K562 (cell line): ENCODE measurements at regions not wholly inside any gene's neighbourhood (a gene's known extent, or its start where the extent isn't known, plus 50 kb on each side); places are given as distances from the start of the nearest gene placed in this dataset.

Experiments
- BDP1 ChIP-seq: IDR thresholded peaks from 3 replicates; pipeline ENCODE4 v1.6.1; 2011; ENCODE audit not compliant: insufficient read length, insufficient read depth
- CC2D1A ChIP-seq: fragments of 450-650 bp; IDR thresholded peaks from 2 replicates; pipeline ENCODE4 v1.6.1; 2017; ENCODE audit warnings: mild to moderate bottlenecking
- CCNT2 ChIP-seq: IDR thresholded peaks from 2 replicates; pipeline ENCODE4 v1.6.1; 2011; ENCODE audit warnings: borderline replicate concordance, low read depth, mild to moderate bottlenecking, moderate library complexity, mixed read lengths, low read length; ENCODE audit not compliant: insufficient read length; ENCODE audit errors: extremely low read depth
- CEBPB ChIP-seq: fragments of 450-650 bp; IDR thresholded peaks from 2 replicates; pipeline ENCODE4 v1.6.1; 2016; ENCODE audit warnings: missing genetic modification characterization, missing compliant biosample characterization
- FOXJ3 ChIP-seq: sonication (generic); formaldehyde crosslinking; IDR thresholded peaks from 2 replicates; pipeline ENCODE4 v1.4.0; 2020; ENCODE audit warnings: mild to moderate bottlenecking, missing genetic modification reagents
- FUS ChIP-seq: fragments of 200-400 bp; formaldehyde crosslinking; optimal IDR thresholded peaks from 2 replicates; pipeline ENCODE3; 2017; ENCODE audit warnings: low read depth, low read length
- GATA2 ChIP-seq: sonication (generic); formaldehyde crosslinking; IDR thresholded peaks from 2 replicates; pipeline ENCODE4 v1.4.0; 2020; ENCODE audit warnings: mild to moderate bottlenecking, missing genetic modification reagents
- HDAC8 ChIP-seq: fragments of 450-650 bp; IDR thresholded peaks from 2 replicates; pipeline ENCODE4 v1.6.1; 2016; ENCODE audit warnings: mild to moderate bottlenecking, missing genetic modification characterization, moderate library complexity, missing compliant biosample characterization
- HEY1 ChIP-seq: fragments of 250-450 bp; sonication (Bioruptor Pico); IDR thresholded peaks from 2 replicates; pipeline ENCODE4 v1.5.0; 2020; ENCODE audit warnings: mild to moderate bottlenecking, moderate library complexity, borderline replicate concordance
- KAT8 ChIP-seq: fragments of 450-650 bp; IDR thresholded peaks from 2 replicates; pipeline ENCODE4 v1.6.1; 2016; ENCODE audit warnings: low read depth, mild to moderate bottlenecking
- MAZ ChIP-seq, 2 experiments: fragments of 450-650 bp in 1 of 2; sonication (generic) in 1 of 2; formaldehyde crosslinking; IDR thresholded peaks in 1 of 2; conservative IDR thresholded peaks in 1 of 2; 2 replicates each; pipeline versions ENCODE4 v1.4.0 to v1.5.0; 2020; ENCODE audit warnings: mild to moderate bottlenecking in 1 of 2, missing genetic modification reagents in 1 of 2
- NR2F6 ChIP-seq: fragments of 450-650 bp; formaldehyde crosslinking; IDR thresholded peaks from 2 replicates; pipeline ENCODE4 v1.4.0; 2020; ENCODE audit warnings: mild to moderate bottlenecking
- OTX1 ChIP-seq: fragments of 450-650 bp; formaldehyde crosslinking; IDR thresholded peaks from 2 replicates; pipeline ENCODE4 v1.4.0; 2022; ENCODE audit warnings: mild to moderate bottlenecking
- PHF20 ChIP-seq: fragments of 450-650 bp; IDR thresholded peaks from 2 replicates; pipeline ENCODE4 v1.6.1; 2018; ENCODE audit not compliant: partially characterized antibody
- RBM15 ChIP-seq: fragments of 200-400 bp; formaldehyde crosslinking; IDR thresholded peaks from 2 replicates; pipeline ENCODE4 v1.6.1; 2018; ENCODE audit warnings: mild to moderate bottlenecking, low read length, moderate library complexity; ENCODE audit not compliant: insufficient read depth
- RHOXF2B ChIP-seq: fragments of 250-450 bp; sonication (Bioruptor Pico); conservative IDR thresholded peaks from 2 replicates; pipeline ENCODE4 v1.5.1; 2021
- SMARCA4 ChIP-seq: fragments of 450-650 bp; IDR thresholded peaks from 2 replicates; pipeline ENCODE4 v1.6.1; 2016
- SRSF3 ChIP-seq: fragments of 200-400 bp; formaldehyde crosslinking; IDR thresholded peaks from 2 replicates; pipeline ENCODE4 v1.6.1; 2016; ENCODE audit warnings: mild to moderate bottlenecking, low read length, moderate library complexity; ENCODE audit not compliant: insufficient read depth
- TAF15 ChIP-seq: fragments of 200-400 bp; formaldehyde crosslinking; IDR thresholded peaks from 2 replicates; pipeline ENCODE4 v1.6.1; 2017; ENCODE audit warnings: mild to moderate bottlenecking, low read depth, low read length, moderate library complexity
- ZBTB8A ChIP-seq: fragments of 450-650 bp; IDR thresholded peaks from 2 replicates; pipeline ENCODE4 v1.6.1; 2018; ENCODE audit warnings: mild to moderate bottlenecking, moderate library complexity; ENCODE audit not compliant: partially characterized antibody
- ZKSCAN1 ChIP-seq: fragments of 150-350 bp; IDR thresholded peaks from 2 replicates; pipeline ENCODE4 v1.6.1; 2016; ENCODE audit warnings: low read depth, low read length
- ZNF197 ChIP-seq: fragments of 200-800 bp; sonication (Bioruptor generic); IDR thresholded peaks from 2 replicates; pipeline ENCODE4 v1.6.1; 2016; ENCODE audit warnings: low read depth, missing genetic modification characterization, missing compliant biosample characterization
- ZNF444 ChIP-seq: fragments of 250-450 bp; sonication (Bioruptor Pico); IDR thresholded peaks from 2 replicates; pipeline ENCODE4 v1.4.0; 2020; ENCODE audit warnings: mild to moderate bottlenecking, moderate library complexity
- ZNF445 ChIP-seq: fragments of 250-450 bp; sonication (Bioruptor Pico); IDR thresholded peaks from 2 replicates; pipeline ENCODE4 v1.4.0; 2020; ENCODE audit warnings: low read depth, mild to moderate bottlenecking, moderate library complexity
- TF ChIP-seq, protein P1 (sequence below): sonication (generic); formaldehyde crosslinking; IDR thresholded peaks from 2 replicates; pipeline ENCODE4 v1.8.0; 2022; ENCODE audit warnings: mild to moderate bottlenecking, low read depth, missing genetic modification reagents
- TF ChIP-seq, protein P2 (sequence below): fragments of 450-650 bp; IDR thresholded peaks from 2 replicates; pipeline ENCODE4 v1.7.1; 2018; ENCODE audit warnings: mild to moderate bottlenecking, low read depth; ENCODE audit not compliant: partially characterized antibody

DNA sequence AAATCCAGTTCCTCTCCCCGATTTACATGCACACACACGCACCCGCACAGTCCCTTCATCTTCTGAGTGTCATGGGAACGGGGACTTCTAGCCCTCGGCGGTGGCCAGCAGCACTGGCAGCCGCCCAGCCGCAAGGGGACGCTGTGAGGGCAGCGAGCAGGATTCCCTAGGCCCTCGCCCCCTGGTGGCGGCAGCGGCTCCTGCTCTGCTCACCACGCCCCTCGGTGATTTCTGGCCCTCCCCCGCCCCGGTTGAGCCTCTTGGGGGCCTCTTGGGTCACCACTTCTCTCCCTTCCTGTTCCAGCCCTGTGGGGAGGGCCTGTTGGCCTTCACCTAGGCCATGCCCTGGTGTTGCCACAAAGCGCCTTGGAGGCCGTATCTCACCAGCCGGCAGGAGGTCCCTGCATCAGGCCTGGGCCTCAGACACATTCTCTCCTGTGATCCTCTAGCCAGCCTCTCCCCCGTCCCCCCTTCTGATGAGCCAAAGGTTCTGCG, 75.2 kb upstream of the KSR1 start (continued):
- TF ChIP-seq TAF15 (0 out of 2 replicates have a peak, but pooled peaks have one; percentile 36), FUS (no peak), NR2F6 (CRISPR knock-in tag) (no peak), SRSF3 (no peak), HDAC8 (no peak), BDP1 (no peak), RBM15 (no peak), ZNF445 (no peak), CCNT2 (peak; percentile 52), SMARCA4 (0 out of 2 replicates have a peak, but pooled peaks have one; percentile 21), KAT8 (no peak), FOXJ3 (CRISPR knock-in tag) (no peak), ZBTB8A (no peak), HEY1 (CRISPR knock-in tag) (no peak), ZNF444 (CRISPR knock-in tag) (no peak), OTX1 (CRISPR knock-in tag) (no peak), ZNF197 (CRISPR knock-in tag) (no peak), ZKSCAN1 (peak; percentile 58; the same call in 1 of the 2 replicates), GATA2 (no peak), PHF20 (peak; percentile 54), MAZ (CRISPR knock-in tag; conservative IDR thresholded peaks at IDR 0.05 in 1 of 2, IDR thresholded peaks at IDR 0.05 in 1 of 2) (peak; percentile 86 to 97), CC2D1A (peak; percentile 90), RHOXF2B (CRISPR knock-in tag) (no peak), CEBPB (no peak)
- TF ChIP-seq, protein P1, sequence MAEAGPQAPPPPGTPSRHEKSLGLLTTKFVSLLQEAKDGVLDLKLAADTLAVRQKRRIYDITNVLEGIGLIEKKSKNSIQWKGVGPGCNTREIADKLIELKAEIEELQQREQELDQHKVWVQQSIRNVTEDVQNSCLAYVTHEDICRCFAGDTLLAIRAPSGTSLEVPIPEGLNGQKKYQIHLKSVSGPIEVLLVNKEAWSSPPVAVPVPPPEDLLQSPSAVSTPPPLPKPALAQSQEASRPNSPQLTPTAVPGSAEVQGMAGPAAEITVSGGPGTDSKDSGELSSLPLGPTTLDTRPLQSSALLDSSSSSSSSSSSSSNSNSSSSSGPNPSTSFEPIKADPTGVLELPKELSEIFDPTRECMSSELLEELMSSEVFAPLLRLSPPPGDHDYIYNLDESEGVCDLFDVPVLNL: no peak
- TF ChIP-seq, protein P2, sequence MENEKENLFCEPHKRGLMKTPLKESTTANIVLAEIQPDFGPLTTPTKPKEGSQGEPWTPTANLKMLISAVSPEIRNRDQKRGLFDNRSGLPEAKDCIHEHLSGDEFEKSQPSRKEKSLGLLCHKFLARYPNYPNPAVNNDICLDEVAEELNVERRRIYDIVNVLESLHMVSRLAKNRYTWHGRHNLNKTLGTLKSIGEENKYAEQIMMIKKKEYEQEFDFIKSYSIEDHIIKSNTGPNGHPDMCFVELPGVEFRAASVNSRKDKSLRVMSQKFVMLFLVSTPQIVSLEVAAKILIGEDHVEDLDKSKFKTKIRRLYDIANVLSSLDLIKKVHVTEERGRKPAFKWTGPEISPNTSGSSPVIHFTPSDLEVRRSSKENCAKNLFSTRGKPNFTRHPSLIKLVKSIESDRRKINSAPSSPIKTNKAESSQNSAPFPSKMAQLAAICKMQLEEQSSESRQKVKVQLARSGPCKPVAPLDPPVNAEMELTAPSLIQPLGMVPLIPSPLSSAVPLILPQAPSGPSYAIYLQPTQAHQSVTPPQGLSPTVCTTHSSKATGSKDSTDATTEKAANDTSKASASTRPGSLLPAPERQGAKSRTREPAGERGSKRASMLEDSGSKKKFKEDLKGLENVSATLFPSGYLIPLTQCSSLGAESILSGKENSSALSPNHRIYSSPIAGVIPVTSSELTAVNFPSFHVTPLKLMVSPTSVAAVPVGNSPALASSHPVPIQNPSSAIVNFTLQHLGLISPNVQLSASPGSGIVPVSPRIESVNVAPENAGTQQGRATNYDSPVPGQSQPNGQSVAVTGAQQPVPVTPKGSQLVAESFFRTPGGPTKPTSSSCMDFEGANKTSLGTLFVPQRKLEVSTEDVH: peak; percentile 57
